Vagina (tissue), 2 donors: ENCODE measurements at regions not wholly inside any gene's neighbourhood (a gene's known extent, or its start where the extent isn't known, plus 50 kb on each side); places are given as distances from the start of the nearest gene placed in this dataset.
"Not testable (repeated sequence)": the region's sequence is repeated elsewhere in the genome, so short reads cannot be mapped to it uniquely, and the experiment has no call there.

Experiments used
- POLR2AphosphoS5 ChIP-seq, 2 donors: sonication (generic); formaldehyde crosslinking; IDR thresholded peaks; one replicate each; pipeline ENCODE4 v1.9.0; 2017; ENCODE audit warnings: antibody characterized with exemption in 2 of 2, mild to moderate bottlenecking in 2 of 2, low read depth in 1 of 2; ENCODE audit not compliant: insufficient read depth in 1 of 2
- TF ChIP-seq, protein P1 (sequence below), 3 experiments: fragments of 450-650 bp in 2 of 3; fragments of 200-600 bp in 1 of 3; sonication (generic) in 1 of 3; IDR thresholded peaks; one replicate each; pipeline ENCODE4 v1.5.1; 2017 to 2019; ENCODE audit warnings: antibody characterized with exemption in 3 of 3, mild to moderate bottlenecking in 2 of 3, moderate library complexity in 2 of 3

DNA sequence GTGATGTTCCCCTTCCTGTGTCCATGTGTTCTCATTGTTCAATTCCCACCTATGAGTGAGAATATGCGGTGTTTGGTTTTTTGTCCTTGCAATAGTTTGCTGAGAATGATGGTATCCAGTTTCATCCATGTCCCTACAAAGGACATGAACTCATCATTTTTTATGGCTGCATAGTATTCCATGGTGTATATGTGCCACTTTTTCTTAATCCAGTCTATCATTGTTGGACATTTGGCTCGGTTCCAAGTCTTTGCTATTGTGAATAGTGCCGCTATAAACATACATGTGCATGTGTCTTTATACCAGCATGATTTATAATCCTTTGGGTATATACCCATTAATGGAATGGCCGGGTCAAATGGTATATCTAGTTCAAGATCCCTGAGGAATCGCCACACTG lies 229.4 kb downstream of the HTR1A start:
- not testable (repeated sequence) for TF ChIP-seq POLR2AphosphoS5 (IDR thresholded peaks at IDR 0.05; ENCODE audit: insufficient read depth in 1 of 2, low read depth in 1 of 2)
- TF ChIP-seq, protein P1, sequence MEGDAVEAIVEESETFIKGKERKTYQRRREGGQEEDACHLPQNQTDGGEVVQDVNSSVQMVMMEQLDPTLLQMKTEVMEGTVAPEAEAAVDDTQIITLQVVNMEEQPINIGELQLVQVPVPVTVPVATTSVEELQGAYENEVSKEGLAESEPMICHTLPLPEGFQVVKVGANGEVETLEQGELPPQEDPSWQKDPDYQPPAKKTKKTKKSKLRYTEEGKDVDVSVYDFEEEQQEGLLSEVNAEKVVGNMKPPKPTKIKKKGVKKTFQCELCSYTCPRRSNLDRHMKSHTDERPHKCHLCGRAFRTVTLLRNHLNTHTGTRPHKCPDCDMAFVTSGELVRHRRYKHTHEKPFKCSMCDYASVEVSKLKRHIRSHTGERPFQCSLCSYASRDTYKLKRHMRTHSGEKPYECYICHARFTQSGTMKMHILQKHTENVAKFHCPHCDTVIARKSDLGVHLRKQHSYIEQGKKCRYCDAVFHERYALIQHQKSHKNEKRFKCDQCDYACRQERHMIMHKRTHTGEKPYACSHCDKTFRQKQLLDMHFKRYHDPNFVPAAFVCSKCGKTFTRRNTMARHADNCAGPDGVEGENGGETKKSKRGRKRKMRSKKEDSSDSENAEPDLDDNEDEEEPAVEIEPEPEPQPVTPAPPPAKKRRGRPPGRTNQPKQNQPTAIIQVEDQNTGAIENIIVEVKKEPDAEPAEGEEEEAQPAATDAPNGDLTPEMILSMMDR (IDR thresholded peaks at IDR 0.05), result not testable (repeated sequence)
